ENCODE measurements at regions not wholly inside any gene's neighbourhood (a gene's known extent, or its start where the extent isn't known, plus 50 kb on each side); places are given as distances from the start of the nearest gene placed in this dataset.

GRCh38 chr12:87117526-87117925, 861.3 kb upstream of the MGAT4C start:
- TF ChIP-seq CTCF (IDR thresholded peaks at IDR 0.05; ENCODE audit: borderline replicate concordance, control extremely low read depth, extremely low read depth, insufficient read depth, missing control alignments) = no peak
- in situ Hi-C loops (cut with MboI; ENCODE audit: low sequenced_read_pairs, unreplicated experiment) = no loop called here
- DNase-seq (ENCODE audit: low spot score) = no peak

GRCh38 chr12:87116780-87117179, 860.6 kb upstream of the MGAT4C start:
- no peak for DNase-seq (ENCODE audit: low spot score)
- in situ Hi-C loops (cut with MboI; ENCODE audit: low sequenced_read_pairs, unreplicated experiment) = no loop called here
- no peak for TF ChIP-seq CTCF (IDR thresholded peaks at IDR 0.05; ENCODE audit: borderline replicate concordance, control extremely low read depth, extremely low read depth, insufficient read depth, missing control alignments)

GRCh38 chr12:87112571-87113345, 856.6 kb upstream of the MGAT4C start:
- DNase-seq (ENCODE audit: low spot score) = no peak
- in situ Hi-C loops (cut with MboI; ENCODE audit: low sequenced_read_pairs, unreplicated experiment) = no loop called here
- TF ChIP-seq CTCF (IDR thresholded peaks at IDR 0.05; ENCODE audit: borderline replicate concordance, control extremely low read depth, extremely low read depth, insufficient read depth, missing control alignments) = no peak

GRCh38 chr12:87107766-87108165, 851.6 kb upstream of the MGAT4C start:
- no peak for TF ChIP-seq CTCF (IDR thresholded peaks at IDR 0.05; ENCODE audit: borderline replicate concordance, control extremely low read depth, extremely low read depth, insufficient read depth, missing control alignments)
- no peak for DNase-seq (ENCODE audit: low spot score)
- in situ Hi-C loops (cut with MboI; ENCODE audit: low sequenced_read_pairs, unreplicated experiment) = no loop called here

- in situ Hi-C loops (cut with MboI; ENCODE audit: low sequenced_read_pairs, unreplicated experiment) = no loop called here
- DNase-seq (ENCODE audit: low spot score) = no peak
- no peak for TF ChIP-seq CTCF (IDR thresholded peaks at IDR 0.05; ENCODE audit: borderline replicate concordance, control extremely low read depth, extremely low read depth, insufficient read depth, missing control alignments)
Observed at GRCh38 chr12:87107270-87107669, 851.1 kb upstream of the MGAT4C start.

- no peak for DNase-seq (ENCODE audit: low spot score)
- no peak for TF ChIP-seq CTCF (IDR thresholded peaks at IDR 0.05; ENCODE audit: borderline replicate concordance, control extremely low read depth, extremely low read depth, insufficient read depth, missing control alignments)
- in situ Hi-C loops (cut with MboI; ENCODE audit: low sequenced_read_pairs, unreplicated experiment) = no loop called here
Observed at GRCh38 chr12:87096082-87096585, 839.9 kb upstream of the MGAT4C start.

Measured in GM13976 (cell line).